Activated gamma-delta T cell treated with Interleukin-2 at 50 U/mL for 16 hours (primary cell): ENCODE measurements at regions not wholly inside any gene's neighbourhood (a gene's known extent, or its start where the extent isn't known, plus 50 kb on each side); places are given as distances from the start of the nearest gene placed in this dataset.

ENCODE experiments used
- DNase-seq: peaks from one replicate; pipeline ENCODE4 v3.0.0-alpha.2; 2020

DNA sequence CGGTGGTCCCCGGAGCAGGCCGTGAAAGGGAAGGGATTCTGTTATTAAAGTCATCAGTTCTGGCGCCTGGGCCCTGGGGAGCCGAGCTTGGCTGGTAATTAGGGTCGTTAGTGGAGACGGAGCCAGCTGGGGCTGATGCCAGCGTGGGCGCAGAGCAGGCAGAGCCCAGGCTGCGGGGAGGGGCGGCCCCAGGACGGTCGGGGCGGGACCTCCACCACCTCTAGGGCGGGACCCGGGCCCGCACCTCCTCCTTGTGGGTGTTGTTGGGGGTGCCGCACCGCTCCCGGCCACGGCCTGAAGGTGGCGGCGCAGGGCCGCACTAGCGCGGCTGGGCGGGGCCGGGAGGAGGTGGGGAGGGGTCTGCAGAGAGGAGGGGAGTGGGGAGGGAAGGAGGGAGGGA, 470.6 kb downstream of the PTPRU start:
- no peak for DNase-seq

DNA sequence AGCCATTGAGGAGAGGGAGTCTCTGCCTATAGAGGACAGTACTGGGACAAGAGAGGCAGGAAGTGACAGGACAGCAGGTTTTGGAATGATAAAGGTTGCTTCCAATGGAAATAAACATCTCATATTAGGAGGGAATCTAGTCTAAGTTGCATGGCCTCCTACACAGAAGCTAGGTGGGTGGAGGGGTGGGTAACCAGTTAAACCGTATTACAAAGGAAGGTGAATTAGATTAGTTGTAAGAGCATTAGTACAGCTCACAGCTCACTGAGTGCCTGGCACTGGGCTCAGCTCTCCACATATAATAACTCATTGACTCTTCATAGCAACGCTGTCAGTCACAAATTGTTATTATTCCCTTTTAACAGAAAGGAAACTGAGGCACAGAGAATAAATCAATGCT, 468.1 kb downstream of the PTPRU start:
- no peak for DNase-seq

DNA sequence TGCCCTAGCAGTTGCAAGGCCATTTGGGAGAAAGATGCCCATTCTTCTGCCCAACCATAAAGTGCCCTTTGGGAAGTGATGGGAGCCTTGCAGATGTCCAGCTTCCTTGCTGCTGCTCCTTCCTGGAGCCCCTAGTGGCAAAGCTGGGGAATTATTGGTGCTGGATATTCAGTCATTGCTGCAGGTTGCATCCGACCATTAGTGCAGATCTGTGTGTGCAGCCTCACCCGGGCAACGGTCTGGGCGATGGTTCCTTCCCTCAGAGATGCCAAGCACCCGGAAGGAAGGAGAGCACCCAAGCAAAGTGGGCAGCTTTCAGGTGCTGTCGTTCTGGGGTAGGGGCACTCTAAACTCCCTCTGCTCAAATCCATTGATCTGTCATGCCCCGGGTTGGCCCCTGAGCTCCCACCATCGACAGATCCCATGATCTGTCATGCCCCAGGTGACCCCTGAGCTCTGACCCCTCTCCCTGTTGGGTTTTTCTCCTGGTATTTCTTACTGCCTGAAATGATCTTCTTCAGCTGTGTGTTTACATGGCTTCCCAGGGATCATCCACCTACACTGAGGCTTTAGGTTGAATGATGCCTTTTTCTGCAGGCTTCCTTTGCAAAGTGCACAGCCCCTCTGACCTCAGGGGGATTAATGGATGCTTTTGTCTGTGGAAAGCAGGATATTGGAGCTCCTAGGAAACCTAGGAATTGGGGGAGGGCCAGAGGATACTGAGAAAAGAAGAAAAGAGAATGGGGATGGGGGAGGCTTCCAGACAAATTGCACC, 467.5 kb downstream of the PTPRU start:
- no peak for DNase-seq

DNA sequence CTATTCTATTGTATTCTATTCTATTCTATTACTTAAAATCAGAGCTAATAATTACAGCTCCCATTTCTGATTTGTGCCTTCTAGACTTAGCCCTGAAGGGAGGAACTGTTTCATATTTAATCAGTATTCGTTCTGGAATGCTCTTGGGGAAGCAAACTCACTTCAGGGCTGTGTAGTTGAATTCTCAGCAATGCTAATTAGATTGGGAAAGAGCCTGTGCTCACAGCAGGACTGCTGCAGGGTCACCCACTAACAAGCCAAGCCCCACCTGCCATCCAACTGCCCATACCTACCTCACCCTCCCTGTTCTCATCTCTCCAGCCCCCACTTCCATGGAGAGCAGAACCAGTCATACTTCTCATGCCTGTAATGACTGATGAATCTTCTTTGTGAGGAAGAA, 464.2 kb downstream of the PTPRU start:
- no peak for DNase-seq

DNA sequence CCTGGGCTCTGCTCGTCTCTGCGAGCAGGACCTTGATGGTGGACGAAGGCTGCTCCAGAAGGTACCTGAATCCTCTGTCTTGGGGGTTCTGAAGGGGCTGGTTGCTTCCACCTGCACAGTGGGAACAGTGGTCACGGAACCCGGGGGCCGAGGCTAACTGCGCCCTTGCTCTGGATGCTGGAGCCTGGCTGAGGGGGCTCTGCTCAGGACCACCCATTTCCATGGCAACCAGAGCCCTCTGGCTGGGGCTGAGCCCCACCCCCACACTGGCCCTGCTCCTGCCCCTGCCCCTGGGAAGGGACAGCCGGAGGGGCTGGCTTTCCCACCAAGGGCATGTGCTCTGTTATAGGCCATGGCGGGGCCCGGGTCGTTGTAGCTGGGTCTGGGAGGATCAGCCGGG, 462.3 kb downstream of the PTPRU start:
- DNase-seq: no peak

DNA sequence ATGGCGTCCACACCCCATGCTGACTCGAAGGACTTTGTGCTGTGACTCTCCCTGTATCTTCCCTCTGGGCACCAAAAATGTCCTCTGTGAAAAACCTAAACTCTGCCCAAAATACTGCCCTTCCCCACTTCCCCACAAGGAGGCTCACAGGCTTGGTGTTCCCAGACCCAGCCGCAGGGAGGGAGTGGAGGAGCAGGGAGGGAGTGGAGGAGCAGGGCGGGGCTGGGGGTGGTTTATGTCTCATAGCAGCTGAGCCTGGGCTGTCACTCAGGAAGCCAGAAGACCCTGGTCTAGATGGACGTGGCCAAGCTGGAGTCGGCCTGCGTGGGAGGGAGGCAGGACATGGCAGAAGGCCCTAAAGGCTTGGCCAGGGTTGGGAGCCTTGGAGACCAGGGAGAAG, 461.7 kb downstream of the PTPRU start:
- DNase-seq: no peak

DNA sequence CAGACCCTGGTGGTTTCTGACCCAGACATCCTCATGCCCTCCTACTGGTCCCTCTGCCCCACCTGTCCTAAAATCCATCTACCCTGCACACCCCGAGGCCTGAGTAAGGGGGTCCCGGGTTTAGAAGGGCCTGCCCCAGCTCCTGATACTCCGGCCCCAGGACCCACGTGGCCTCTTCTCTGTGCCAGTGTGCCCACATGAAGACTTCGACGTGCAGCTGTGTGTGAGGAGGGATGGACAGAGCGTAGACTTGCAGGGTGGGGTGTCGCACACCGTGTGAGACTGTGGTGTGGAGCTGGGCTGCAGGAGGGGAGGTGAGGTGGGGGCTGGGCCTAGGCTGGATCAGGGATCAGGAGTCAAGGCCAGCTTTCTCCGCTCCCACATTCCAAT, 461.1 kb downstream of the PTPRU start:
- no peak for DNase-seq

DNA sequence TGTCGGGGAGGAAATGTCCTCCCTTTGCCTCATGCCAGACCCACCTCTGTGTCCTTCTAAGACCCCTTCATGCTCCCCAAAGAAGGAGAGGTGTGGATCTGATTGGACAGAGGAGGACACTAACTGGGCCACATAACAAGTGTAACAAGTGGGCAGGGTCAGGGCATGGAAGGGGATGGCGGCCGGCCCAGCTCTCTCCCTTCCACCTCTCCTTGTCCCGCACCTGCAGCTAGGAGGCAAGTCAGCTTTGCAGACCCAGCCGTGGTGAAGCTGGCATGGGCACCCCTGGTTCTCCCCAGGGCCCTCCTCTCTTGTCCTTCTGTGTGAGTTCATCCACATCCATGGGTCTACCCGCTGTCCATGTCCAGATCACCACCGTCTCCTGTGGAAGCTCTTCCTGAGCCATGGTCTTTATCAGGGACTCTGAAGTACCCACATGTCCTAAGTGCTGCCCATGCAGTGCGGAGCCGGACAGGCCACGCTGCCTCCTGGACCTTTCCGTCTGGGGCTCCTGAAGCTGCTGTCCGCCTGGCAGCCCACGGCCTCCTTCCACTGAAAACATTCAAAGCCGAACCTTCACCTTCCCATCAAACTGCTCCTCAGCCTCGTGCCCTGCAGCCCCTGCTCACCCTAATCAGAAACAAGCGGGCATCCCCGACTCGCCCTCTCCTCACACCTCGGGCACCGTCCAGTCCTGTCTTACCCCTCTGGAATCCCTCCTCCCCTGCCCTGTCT, 460.5 kb downstream of the PTPRU start:
- no peak for DNase-seq

DNA sequence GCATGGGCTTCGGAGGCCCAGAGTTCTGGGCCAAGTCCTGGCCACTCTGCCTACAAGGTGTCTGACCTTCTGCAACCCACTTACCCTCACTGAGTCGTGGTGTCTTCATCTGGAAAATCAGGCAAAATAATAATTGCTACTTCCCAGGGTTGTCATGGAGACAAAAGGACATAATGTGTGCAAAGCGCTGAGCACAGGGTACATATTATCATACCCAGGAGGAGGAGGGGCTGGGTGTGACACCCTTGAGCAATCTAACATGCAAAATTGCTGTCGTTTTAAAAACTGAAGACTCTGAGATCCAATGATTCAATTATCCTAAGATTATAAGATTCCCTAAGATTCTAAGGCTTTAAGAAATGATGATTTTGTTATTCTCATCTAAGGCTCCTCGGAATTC, 459.5 kb downstream of the PTPRU start:
- no peak for DNase-seq

DNA sequence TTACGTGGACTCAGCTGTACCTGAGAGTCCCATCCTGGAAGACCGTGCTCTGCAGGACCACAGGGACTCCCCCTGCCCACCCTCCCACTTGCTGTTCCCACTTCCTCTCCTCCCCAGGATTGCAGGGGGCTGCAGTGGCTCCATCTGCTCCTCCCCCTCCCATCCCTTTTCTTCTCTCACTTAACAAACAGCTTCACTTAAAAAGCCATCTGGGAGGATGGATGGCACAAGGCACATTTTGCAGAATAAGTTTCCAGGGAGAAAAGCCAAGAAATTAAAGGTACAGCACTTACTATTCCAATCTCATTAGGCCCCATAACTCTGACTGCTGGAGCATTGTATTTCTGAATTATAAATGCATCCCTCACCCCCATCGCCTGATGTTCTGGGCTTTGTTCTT, 458.7 kb downstream of the PTPRU start:
- DNase-seq: no peak

DNA sequence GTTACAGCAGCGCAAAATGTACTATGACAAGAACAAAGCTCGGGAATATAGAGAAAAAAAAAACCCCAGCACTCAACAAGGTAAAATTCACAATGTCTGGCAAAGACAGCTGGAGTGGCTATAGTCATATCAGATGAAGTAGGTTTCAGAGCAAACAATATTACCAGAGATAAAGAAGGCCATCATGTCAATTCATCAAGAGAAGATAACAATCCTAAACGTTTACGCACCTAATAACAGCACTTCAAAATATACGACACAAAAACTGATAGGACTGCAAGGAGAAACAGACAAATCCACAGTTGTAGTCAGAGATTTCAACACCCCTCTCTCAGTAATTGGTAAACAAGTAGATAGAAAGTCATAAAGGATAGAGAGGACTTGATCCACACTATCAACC, 455.2 kb downstream of the PTPRU start:
- DNase-seq: no peak

DNA sequence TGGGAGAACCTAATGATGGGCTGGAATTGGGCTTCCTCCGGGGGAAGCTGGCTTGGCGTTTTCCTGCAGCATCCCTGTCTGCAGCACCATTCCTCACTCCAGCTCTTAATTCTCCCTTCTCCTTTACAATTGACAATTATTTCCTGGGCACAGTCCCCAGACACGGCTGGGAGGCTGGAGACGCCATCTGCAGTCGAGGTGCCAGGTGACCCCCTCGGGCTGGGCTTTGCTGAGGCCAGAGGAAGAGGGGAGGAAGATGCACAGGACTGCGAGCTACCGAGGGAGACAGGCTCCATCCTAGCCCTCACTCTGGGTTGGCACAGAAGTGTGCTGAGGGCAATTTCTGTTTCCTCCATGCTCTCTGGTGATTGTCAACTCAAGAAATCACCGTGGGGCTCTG, 453.8 kb downstream of the PTPRU start:
- DNase-seq: no peak

DNA sequence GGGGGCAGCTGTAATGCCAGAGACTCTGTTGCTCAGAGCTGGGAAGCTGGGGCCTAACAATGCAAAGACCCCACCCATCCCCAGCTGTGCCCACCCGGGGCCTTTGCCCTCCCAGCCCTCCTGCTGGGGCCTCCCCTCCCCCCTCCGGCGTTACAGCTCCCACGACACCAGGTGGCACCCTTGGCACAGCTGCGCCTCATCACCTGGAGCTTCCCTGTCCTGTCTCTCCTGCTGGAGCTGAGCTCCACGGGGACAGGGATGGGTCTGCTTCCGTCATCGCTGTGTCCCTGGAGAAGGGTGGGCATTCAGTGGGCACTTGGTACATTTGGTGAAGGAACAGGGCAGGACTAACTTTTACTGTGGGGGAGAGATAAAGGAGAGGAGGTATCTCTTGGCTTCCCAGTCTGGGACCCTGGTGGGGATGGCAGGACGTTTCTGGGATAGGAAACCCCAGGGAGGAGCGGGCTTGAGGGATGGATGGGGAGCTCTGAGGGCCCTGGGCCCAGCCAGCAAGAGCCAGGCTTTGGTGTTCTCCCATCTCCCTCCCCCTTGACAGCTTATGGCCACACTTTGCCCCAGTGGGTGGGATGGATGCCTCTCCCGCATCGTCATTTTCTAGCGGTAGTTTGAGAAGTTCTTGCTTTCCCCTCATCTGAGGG, 453.2 kb downstream of the PTPRU start:
- no peak for DNase-seq

DNA sequence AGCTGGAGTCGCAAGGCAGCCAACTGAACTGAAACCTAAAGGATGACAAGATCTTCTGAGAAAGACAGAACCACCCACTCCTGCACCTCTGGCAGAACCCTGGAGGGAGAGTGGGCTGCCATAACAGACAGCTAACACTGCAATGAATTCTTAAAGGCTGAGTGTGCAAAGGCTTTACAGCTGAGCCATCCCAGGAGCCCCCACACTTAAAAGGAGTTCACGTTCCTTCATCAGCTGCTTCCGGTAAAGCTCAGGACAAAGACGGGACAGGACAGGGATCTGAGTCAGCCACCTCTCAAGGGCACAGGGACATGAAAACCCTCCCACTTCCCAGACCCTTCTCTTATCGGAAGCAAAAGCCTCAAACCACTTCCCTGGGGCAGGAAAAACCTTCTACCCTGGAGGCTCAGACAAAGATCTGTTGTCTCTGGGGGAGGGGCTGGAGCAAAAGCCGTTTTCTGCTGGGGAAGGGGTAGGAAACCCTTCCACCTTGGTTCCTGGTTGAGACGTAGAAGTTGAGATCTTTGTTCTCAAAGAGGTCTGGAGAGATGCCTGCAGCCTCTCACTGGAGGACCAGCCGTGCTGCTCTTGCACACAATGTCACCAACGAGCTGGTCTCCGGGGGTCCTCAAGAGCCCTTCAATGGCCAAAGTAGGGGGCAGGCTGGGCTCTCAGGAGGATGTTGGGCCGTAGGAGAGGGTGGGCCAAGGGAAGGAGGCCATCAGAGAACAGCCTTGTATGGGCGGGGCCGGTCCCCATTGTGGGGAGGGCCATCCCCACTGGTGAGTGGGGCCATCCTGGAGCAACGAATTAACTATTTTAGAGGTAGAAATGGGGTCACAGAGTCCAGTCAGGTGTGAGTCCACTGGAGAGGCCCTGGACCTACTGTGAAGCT, 452.4 kb downstream of the PTPRU start:
- no peak for DNase-seq

DNA sequence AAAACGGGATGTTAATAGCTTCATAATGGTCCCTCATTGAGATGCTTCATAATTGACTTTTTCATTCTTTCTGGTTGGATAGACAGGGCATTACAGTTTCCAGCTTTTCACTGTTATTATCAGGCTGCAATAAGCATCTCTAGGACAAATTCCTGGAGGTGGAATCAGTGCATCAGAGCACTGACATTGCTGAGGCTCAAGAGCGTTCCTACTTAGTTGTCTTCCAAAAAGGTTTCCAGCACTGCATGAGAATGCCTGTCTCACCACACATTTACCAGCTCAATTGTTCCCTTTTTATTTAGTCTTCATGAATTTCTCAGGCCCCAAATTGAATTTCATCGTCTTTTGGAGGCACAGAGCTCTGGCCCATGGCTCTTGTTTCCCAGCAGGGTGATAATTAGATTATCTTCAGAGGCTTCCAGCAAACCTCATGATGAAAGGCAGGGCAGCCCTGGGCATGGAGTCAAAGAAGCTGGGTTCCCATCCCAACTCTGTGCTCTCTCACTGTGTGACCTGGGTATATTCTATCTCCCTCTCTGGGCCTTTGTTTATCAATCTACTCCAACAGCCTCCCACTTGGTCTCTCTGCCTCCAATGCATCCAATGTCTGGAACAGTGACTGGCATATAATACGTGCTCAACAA, 451.4 kb downstream of the PTPRU start:
- DNase-seq: no peak

DNA sequence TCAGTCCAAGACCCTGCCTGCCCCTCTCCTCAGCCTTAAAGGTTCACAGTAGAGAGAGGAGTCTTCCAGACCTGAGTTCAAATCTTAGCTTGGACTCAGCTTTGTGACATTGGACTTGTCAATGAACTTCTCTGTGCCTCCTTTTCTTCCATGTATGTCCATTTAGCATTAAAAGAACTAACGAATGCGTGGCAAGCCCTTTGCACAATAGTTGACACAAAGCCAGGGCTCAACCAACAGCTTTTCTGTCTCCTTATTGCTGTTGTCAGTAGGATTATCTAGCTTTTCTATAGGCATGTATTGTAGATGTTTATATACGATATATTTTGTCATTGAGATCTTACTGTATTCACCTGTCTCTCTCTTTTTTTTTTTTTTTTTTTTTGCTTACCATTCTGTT, 450.8 kb downstream of the PTPRU start:
- DNase-seq: no peak

DNA sequence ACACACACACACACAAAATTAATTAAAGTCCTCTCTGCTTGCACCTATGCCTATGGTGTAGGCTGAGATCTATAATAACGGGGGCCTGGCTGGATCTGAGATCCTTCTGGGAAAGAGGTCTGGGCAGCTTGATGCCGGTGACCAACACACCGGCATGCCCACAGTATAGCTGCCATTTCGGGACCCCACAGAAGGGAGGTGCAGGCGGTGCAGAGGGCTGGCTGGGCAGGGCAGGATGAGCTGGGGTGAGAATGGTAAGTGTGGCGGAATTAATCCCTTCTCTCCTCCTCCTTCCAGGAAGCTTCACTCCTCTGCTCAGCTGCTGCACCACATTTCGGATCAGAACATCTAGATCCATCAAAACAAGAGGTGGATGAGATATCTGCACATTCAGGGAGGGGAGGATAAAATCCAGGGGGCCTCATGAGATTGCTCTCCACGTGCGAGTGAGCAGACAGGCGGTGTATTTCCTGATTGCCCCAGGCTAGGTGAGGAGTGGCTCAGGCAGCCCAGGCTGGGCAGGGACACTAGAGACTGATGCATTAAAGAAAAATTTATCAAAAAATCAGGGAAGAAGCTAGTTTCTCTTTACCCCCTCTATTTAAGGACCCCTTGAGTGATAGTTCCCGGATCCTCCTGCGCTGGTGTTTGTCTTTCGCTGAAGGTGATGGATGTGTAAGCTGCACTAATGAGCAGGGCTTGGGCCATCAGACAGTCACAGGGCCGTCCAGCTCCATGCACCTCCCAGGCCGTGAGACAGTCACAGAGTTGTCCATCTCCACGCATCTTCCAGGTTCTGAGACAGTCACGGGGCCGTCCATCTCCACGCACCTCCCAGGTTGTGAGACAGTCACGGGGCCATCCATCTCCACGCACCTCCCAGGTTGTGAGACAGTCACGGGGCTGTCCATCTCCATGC, 449.9 kb downstream of the PTPRU start:
- no peak for DNase-seq

DNA sequence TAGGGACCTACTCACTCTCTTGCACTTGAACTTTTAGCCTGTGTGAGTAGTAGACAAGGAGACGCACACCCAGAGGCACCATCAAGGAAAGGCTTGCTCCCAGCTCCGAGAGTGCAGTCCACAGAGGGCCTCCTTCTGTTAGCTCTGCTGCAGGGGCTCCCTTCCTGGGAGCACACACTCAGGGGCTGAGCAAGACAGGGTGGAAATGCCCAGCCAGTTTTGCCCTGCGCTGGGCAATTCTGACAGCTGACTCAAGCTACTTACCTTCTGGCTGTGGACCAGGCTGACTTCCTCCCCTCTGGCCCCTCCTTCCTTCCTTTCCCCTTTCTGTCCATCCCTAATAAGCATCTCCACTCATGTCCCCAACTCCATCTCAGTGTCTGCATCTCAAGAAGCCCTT, 449.1 kb downstream of the PTPRU start:
- no peak for DNase-seq

DNA sequence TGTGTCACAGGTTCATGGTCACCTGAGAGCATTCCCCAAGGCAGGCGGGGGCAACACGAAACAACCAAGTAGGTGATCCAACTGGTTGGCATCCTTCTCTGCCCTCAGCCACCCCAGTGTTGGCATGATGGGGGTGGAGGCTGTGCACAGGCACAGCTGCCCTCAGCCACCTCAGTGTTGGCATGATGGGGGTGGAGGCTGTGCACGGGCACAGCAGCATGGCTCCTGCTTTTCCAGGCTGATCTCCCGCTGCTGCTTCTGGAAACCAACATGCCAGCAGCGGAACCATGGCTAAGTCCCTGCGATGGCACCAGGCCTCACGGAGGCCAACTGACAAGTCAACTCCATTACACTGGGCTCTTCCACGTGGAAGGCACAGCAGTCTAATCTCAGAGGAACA, 447.8 kb downstream of the PTPRU start:
- no peak for DNase-seq

DNA sequence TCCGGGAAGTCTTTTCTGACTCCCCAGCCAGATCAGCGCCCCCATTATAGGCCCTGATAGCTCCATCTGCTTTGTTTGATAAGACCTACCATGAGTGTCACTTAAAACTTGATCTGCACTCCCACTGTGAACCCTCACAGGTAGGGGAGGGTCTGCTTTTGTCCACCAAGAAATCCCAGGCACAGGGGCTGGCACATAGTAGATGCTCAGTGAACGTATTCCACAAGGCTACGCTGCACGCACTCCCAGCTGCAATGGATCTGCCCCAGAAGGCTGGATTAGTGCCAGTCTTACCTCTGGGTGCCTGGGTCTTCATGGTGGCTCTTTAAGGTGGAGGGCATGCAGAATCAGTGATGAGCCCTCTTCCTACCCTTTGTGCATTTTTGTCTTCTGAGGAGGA, 447.1 kb downstream of the PTPRU start:
- DNase-seq: no peak

DNA sequence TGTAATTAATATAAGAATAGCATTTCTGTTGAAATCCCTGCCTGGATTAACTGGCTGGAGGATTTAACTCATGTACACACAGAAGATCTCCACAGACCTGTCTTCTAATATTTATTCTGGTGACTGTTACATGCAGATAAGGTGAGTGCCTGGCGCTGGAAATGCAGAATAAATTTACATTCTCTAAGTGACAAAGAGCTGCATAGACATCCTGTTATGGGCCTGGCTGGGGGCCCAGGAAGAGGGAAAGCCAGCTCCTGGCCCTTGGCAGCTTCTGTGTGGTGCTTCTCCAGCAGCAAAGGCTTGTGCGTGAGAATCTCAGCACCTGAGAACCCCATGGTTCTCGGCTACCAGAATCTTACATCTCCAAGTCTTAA, 446.6 kb downstream of the PTPRU start:
- DNase-seq: no peak
